Glutamatergic neuron (in vitro differentiated cells): ENCODE measurements at regions not wholly inside any gene's neighbourhood (a gene's known extent, or its start where the extent isn't known, plus 50 kb on each side); places are given as distances from the start of the nearest gene placed in this dataset.

Source experiments
- DNase-seq: peaks from one replicate; pipeline ENCODE4 v3.0.0; 2022
- H3K27ac Mint-ChIP-seq: one replicate; pipeline ENCODE4 v1.8.0; 2020; ENCODE audit warnings: mild to moderate bottlenecking, mixed read lengths, inconsistent platforms; ENCODE audit not compliant: unreplicated experiment
- H3K27me3 Mint-ChIP-seq: one replicate; pipeline ENCODE4 v1.8.0; 2020; ENCODE audit warnings: mild to moderate bottlenecking, moderate library complexity, mixed read lengths, inconsistent platforms; ENCODE audit not compliant: unreplicated experiment
- H3K36me3 Mint-ChIP-seq: one replicate; pipeline ENCODE4 v1.8.0; 2020; ENCODE audit warnings: mild to moderate bottlenecking, mixed read lengths, inconsistent platforms; ENCODE audit not compliant: unreplicated experiment
- H3K4me1 Mint-ChIP-seq: one replicate; pipeline ENCODE4 v1.8.0; 2020; ENCODE audit warnings: mild to moderate bottlenecking, low read depth, mixed read lengths, inconsistent platforms; ENCODE audit not compliant: unreplicated experiment
- H3K4me3 Mint-ChIP-seq: one replicate; pipeline ENCODE4 v1.8.0; 2020; ENCODE audit warnings: mild to moderate bottlenecking, mixed read lengths, inconsistent platforms; ENCODE audit not compliant: unreplicated experiment
- H3K9me3 Mint-ChIP-seq: one replicate; pipeline ENCODE4 v1.8.0; 2020; ENCODE audit warnings: mild to moderate bottlenecking, moderate library complexity, mixed read lengths, inconsistent platforms; ENCODE audit not compliant: unreplicated experiment
- CTCF ChIP-seq: fragments of 200-600 bp; sonication (generic); IDR thresholded peaks from one replicate; pipeline ENCODE4 v1.5.0; 2021; ENCODE audit not compliant: partially characterized antibody, unreplicated experiment

- Mint-ChIP-seq H3K4me3 (no peak overlapping the region), H3K4me1 (no peaks in the 10 kb centered on the region), H3K36me3 (no peaks in the 10 kb centered on the region), H3K27ac (no peak overlapping the region), H3K27me3 (peaks cover 2% of the 10 kb centered on the region), H3K9me3 (no peaks in the 10 kb centered on the region)
- no peak for DNase-seq
- no peak for TF ChIP-seq CTCF
Observed at GRCh38 chr13:112136095-112136494, 69.1 kb downstream of the SOX1 start.

- Mint-ChIP-seq H3K27ac (no peak overlapping the region), H3K4me3 (no peak overlapping the region), H3K27me3 (peaks cover 2% of the 10 kb centered on the region), H3K4me1 (no peaks in the 10 kb centered on the region), H3K36me3 (no peaks in the 10 kb centered on the region), H3K9me3 (no peaks in the 10 kb centered on the region)
- TF ChIP-seq CTCF = no peak
- DNase-seq = no peak
Observed at GRCh38 chr13:112137144-112137543, 70.2 kb downstream of the SOX1 start.

DNA sequence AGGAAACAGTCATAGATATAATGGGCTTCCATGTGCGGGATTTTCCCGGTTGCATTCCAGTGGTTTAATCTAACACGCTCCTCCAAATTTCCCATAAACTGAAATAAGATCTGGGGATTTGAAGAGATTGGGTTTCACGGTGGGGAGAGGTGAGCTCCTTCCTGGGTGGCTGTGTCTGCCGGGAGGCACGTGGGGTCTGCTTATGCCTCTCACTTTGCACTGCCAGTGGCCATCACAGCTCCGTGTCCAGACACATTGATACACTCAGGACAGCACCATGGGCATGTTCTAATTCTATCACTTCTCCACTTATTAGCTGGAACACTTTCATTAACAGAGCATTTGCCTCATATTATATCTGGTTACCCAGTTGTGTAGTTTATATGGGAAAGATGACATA is 73.4 kb downstream of the SOX1 start:
- Mint-ChIP-seq H3K4me1 (no peaks in the 10 kb centered on the region), H3K27me3 (peaks cover 2% of the 10 kb centered on the region), H3K9me3 (peaks cover 3% of the 10 kb centered on the region), H3K4me3 (no peak overlapping the region), H3K36me3 (no peaks in the 10 kb centered on the region), H3K27ac (no peak overlapping the region)
- TF ChIP-seq CTCF = no peak
- DNase-seq = no peak

DNA sequence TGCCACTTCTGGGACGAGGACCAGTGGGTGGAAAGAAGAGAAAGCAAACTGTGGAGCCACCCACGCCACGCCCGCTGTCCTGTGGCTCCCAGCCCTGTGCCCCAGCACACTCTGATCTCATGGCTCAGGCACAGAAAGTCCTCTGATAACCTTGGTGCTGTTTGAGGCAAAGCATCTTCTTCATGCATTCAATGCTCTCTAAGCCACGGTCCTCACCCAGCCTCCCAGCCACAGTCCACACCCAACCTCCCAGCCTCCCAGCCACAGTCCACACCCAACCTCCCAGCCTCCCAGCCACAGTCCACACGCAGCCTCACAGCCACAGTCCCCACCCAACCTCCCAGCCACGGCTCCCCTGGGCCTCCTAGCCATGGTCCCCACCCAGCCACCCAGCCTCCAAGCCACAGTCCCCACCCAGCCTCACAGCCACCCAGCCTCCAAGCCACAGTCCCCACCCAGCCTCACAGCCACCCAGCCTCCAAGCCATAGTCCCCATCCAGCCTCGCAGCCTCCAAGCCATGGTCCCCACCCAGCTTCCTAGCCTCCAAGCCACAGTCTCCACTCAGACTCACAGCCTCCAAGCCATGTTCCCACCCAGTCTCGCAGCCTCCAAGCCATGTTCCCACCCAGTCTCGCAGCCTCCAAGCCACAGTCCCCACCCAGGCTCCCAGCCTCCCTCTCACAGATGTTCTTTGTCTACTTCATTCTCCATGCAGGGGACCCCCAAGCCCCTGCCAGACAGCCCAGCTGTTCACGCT is 74.9 kb downstream of the SOX1 start:
- Mint-ChIP-seq H3K27ac (no peak overlapping the region), H3K27me3 (no peaks in the 10 kb centered on the region), H3K4me1 (no peaks in the 10 kb centered on the region), H3K9me3 (peaks cover 3% of the 10 kb centered on the region), H3K4me3 (no peak overlapping the region), H3K36me3 (no peaks in the 10 kb centered on the region)
- DNase-seq = no peak
- TF ChIP-seq CTCF = no peak

- no peak for DNase-seq
- H3K27ac Mint-ChIP-seq = no peak overlapping the region
Observed at GRCh38 chr13:112142401-112142930, 75.5 kb downstream of the SOX1 start.

More at GRCh38 chr13:112142401-112142930, 75.5 kb downstream of the SOX1 start:
- peaks cover 2% of the 10 kb centered on the region for H3K27me3 Mint-ChIP-seq
- H3K9me3 Mint-ChIP-seq = peaks cover 3% of the 10 kb centered on the region
- H3K4me3 Mint-ChIP-seq = no peak overlapping the region
- no peaks in the 10 kb centered on the region for H3K36me3 Mint-ChIP-seq
- H3K4me1 Mint-ChIP-seq = no peaks in the 10 kb centered on the region
- TF ChIP-seq CTCF = no peak
